ENCODE measurements at regions not wholly inside any gene's neighbourhood (a gene's known extent, or its start where the extent isn't known, plus 50 kb on each side); places are given as distances from the start of the nearest gene placed in this dataset.

- no peaks in the 10 kb centered on the region for H3K27me3 ChIP-seq (ENCODE audit: control insufficient read depth, insufficient read depth, low read length)
- H3K4me2 ChIP-seq (ENCODE audit: low read length) = no peak overlapping the region
- H3K4me3 ChIP-seq (ENCODE audit: low read length) = no peak overlapping the region
- no peaks in the 10 kb centered on the region for H3K36me3 ChIP-seq (ENCODE audit: insufficient read depth, low read length)
- no peaks in the 10 kb centered on the region for H3K4me1 ChIP-seq (ENCODE audit: control insufficient read depth, insufficient read depth, low read length)
- peaks cover 12% of the 10 kb centered on the region for H3K9me3 ChIP-seq (replicated peaks; ENCODE audit: low read length)
- H3K9ac ChIP-seq (ENCODE audit: low read depth, low read length) = no peak overlapping the region
These were observed 212.8 kb upstream of the KITLG start for GRCh38 chr12:88793096-88793495.

GRCh38 chr12:88790231-88790630 is 210.0 kb upstream of the KITLG start:
- Histone ChIP-seq H3K4me2 (ENCODE audit: low read length) (no peak overlapping the region), H3K9me3 (replicated peaks; ENCODE audit: low read length) (peaks cover 12% of the 10 kb centered on the region)

GRCh38 chr12:88784166-88784565 is 203.9 kb upstream of the KITLG start:
- Histone ChIP-seq H3K9ac (ENCODE audit: low read depth, low read length) (no peak overlapping the region), H3K9me3 (replicated peaks; ENCODE audit: low read length) (no peaks in the 10 kb centered on the region), H3K4me1 (ENCODE audit: control insufficient read depth, insufficient read depth, low read length) (no peaks in the 10 kb centered on the region), H3K27me3 (ENCODE audit: control insufficient read depth, insufficient read depth, low read length) (no peaks in the 10 kb centered on the region), H3K36me3 (ENCODE audit: insufficient read depth, low read length) (no peaks in the 10 kb centered on the region), H3K4me2 (ENCODE audit: low read length) (no peak overlapping the region), H3K4me3 (ENCODE audit: low read length) (no peak overlapping the region)

More at GRCh38 chr12:88790231-88790630, 210.0 kb upstream of the KITLG start:
- no peaks in the 10 kb centered on the region for H3K27me3 ChIP-seq (ENCODE audit: control insufficient read depth, insufficient read depth, low read length)
- H3K4me3 ChIP-seq (ENCODE audit: low read length) = no peak overlapping the region
- H3K9ac ChIP-seq (ENCODE audit: low read depth, low read length) = no peak overlapping the region
- H3K36me3 ChIP-seq (ENCODE audit: insufficient read depth, low read length) = no peaks in the 10 kb centered on the region
- H3K4me1 ChIP-seq (ENCODE audit: control insufficient read depth, insufficient read depth, low read length) = no peaks in the 10 kb centered on the region

GRCh38 chr12:88782351-88782750 is 202.1 kb upstream of the KITLG start:
- no peaks in the 10 kb centered on the region for H3K36me3 ChIP-seq (ENCODE audit: insufficient read depth, low read length)

GRCh38 chr12:88781909-88782308 is 201.6 kb upstream of the KITLG start:
- H3K27me3 ChIP-seq (ENCODE audit: control insufficient read depth, insufficient read depth, low read length) = no peaks in the 10 kb centered on the region
- no peaks in the 10 kb centered on the region for H3K36me3 ChIP-seq (ENCODE audit: insufficient read depth, low read length)
- H3K4me3 ChIP-seq (ENCODE audit: low read length) = no peak overlapping the region
- no peaks in the 10 kb centered on the region for H3K9me3 ChIP-seq (replicated peaks; ENCODE audit: low read length)
- H3K4me1 ChIP-seq (ENCODE audit: control insufficient read depth, insufficient read depth, low read length) = no peaks in the 10 kb centered on the region
- no peak overlapping the region for H3K4me2 ChIP-seq (ENCODE audit: low read length)
- H3K9ac ChIP-seq (ENCODE audit: low read depth, low read length) = no peak overlapping the region

More at GRCh38 chr12:88782351-88782750, 202.1 kb upstream of the KITLG start:
- Histone ChIP-seq H3K9me3 (replicated peaks; ENCODE audit: low read length) (no peaks in the 10 kb centered on the region), H3K27me3 (ENCODE audit: control insufficient read depth, insufficient read depth, low read length) (no peaks in the 10 kb centered on the region), H3K4me3 (ENCODE audit: low read length) (no peak overlapping the region), H3K9ac (ENCODE audit: low read depth, low read length) (no peak overlapping the region), H3K4me2 (ENCODE audit: low read length) (no peak overlapping the region), H3K4me1 (ENCODE audit: control insufficient read depth, insufficient read depth, low read length) (no peaks in the 10 kb centered on the region)

GRCh38 chr12:88778064-88778463 is 197.8 kb upstream of the KITLG start:
- H3K9ac ChIP-seq (ENCODE audit: low read depth, low read length) = no peak overlapping the region
- H3K4me1 ChIP-seq (ENCODE audit: control insufficient read depth, insufficient read depth, low read length) = no peaks in the 10 kb centered on the region
- H3K4me3 ChIP-seq (ENCODE audit: low read length) = no peak overlapping the region
- no peaks in the 10 kb centered on the region for H3K27me3 ChIP-seq (ENCODE audit: control insufficient read depth, insufficient read depth, low read length)
- H3K36me3 ChIP-seq (ENCODE audit: insufficient read depth, low read length) = no peaks in the 10 kb centered on the region
- H3K9me3 ChIP-seq (replicated peaks; ENCODE audit: low read length) = no peaks in the 10 kb centered on the region
- no peak overlapping the region for H3K4me2 ChIP-seq (ENCODE audit: low read length)

- H3K9me3 ChIP-seq (replicated peaks; ENCODE audit: low read length) = no peaks in the 10 kb centered on the region
- H3K9ac ChIP-seq (ENCODE audit: low read depth, low read length) = no peak overlapping the region
- no peak overlapping the region for H3K4me3 ChIP-seq (ENCODE audit: low read length)
- H3K4me2 ChIP-seq (ENCODE audit: low read length) = no peak overlapping the region
- no peaks in the 10 kb centered on the region for H3K36me3 ChIP-seq (ENCODE audit: insufficient read depth, low read length)
- H3K27me3 ChIP-seq (ENCODE audit: control insufficient read depth, insufficient read depth, low read length) = no peaks in the 10 kb centered on the region
- no peaks in the 10 kb centered on the region for H3K4me1 ChIP-seq (ENCODE audit: control insufficient read depth, insufficient read depth, low read length)
These were observed 195.5 kb upstream of the KITLG start for GRCh38 chr12:88775742-88776151.

- Histone ChIP-seq H3K9me3 (replicated peaks; ENCODE audit: low read length) (no peaks in the 10 kb centered on the region), H3K27me3 (ENCODE audit: control insufficient read depth, insufficient read depth, low read length) (no peaks in the 10 kb centered on the region), H3K4me2 (ENCODE audit: low read length) (no peak overlapping the region), H3K4me1 (ENCODE audit: control insufficient read depth, insufficient read depth, low read length) (no peaks in the 10 kb centered on the region), H3K4me3 (ENCODE audit: low read length) (no peak overlapping the region), H3K9ac (ENCODE audit: low read depth, low read length) (no peak overlapping the region), H3K36me3 (ENCODE audit: insufficient read depth, low read length) (no peaks in the 10 kb centered on the region)
These were observed 187.4 kb upstream of the KITLG start for GRCh38 chr12:88767699-88768098.

GRCh38 chr12:88764781-88765480 is 184.7 kb upstream of the KITLG start:
- H3K4me1 ChIP-seq (ENCODE audit: control insufficient read depth, insufficient read depth, low read length) = no peaks in the 10 kb centered on the region
- H3K36me3 ChIP-seq (ENCODE audit: insufficient read depth, low read length) = no peaks in the 10 kb centered on the region
- no peak overlapping the region for H3K4me3 ChIP-seq (ENCODE audit: low read length)
- H3K9me3 ChIP-seq (replicated peaks; ENCODE audit: low read length) = no peaks in the 10 kb centered on the region
- no peak overlapping the region for H3K4me2 ChIP-seq (ENCODE audit: low read length)
- H3K9ac ChIP-seq (ENCODE audit: low read depth, low read length) = no peak overlapping the region
- no peaks in the 10 kb centered on the region for H3K27me3 ChIP-seq (ENCODE audit: control insufficient read depth, insufficient read depth, low read length)

GRCh38 chr12:88763536-88764100 is 183.3 kb upstream of the KITLG start:
- Histone ChIP-seq H3K36me3 (ENCODE audit: insufficient read depth, low read length) (no peaks in the 10 kb centered on the region), H3K9ac (ENCODE audit: low read depth, low read length) (no peak overlapping the region), H3K9me3 (replicated peaks; ENCODE audit: low read length) (no peaks in the 10 kb centered on the region), H3K4me2 (ENCODE audit: low read length) (no peak overlapping the region), H3K27me3 (ENCODE audit: control insufficient read depth, insufficient read depth, low read length) (no peaks in the 10 kb centered on the region), H3K4me1 (ENCODE audit: control insufficient read depth, insufficient read depth, low read length) (no peaks in the 10 kb centered on the region), H3K4me3 (ENCODE audit: low read length) (no peak overlapping the region)

- Histone ChIP-seq H3K4me2 (ENCODE audit: low read length) (no peak overlapping the region), H3K27me3 (ENCODE audit: control insufficient read depth, insufficient read depth, low read length) (no peaks in the 10 kb centered on the region), H3K9me3 (replicated peaks; ENCODE audit: low read length) (no peaks in the 10 kb centered on the region), H3K36me3 (ENCODE audit: insufficient read depth, low read length) (no peaks in the 10 kb centered on the region), H3K4me1 (ENCODE audit: control insufficient read depth, insufficient read depth, low read length) (no peaks in the 10 kb centered on the region), H3K4me3 (ENCODE audit: low read length) (no peak overlapping the region), H3K9ac (ENCODE audit: low read depth, low read length) (no peak overlapping the region)
These were observed 177.9 kb upstream of the KITLG start for GRCh38 chr12:88758176-88758575.

GRCh38 chr12:88756917-88757316 is 176.6 kb upstream of the KITLG start:
- H3K9me3 ChIP-seq (replicated peaks; ENCODE audit: low read length) = no peaks in the 10 kb centered on the region
- H3K4me1 ChIP-seq (ENCODE audit: control insufficient read depth, insufficient read depth, low read length) = no peaks in the 10 kb centered on the region
- H3K27me3 ChIP-seq (ENCODE audit: control insufficient read depth, insufficient read depth, low read length) = no peaks in the 10 kb centered on the region
- no peak overlapping the region for H3K4me2 ChIP-seq (ENCODE audit: low read length)
- no peak overlapping the region for H3K4me3 ChIP-seq (ENCODE audit: low read length)
- no peak overlapping the region for H3K9ac ChIP-seq (ENCODE audit: low read depth, low read length)
- H3K36me3 ChIP-seq (ENCODE audit: insufficient read depth, low read length) = no peaks in the 10 kb centered on the region

Data from skeletal muscle satellite cell (primary cell).